ENCODE measurements at regions not wholly inside any gene's neighbourhood (a gene's known extent, or its start where the extent isn't known, plus 50 kb on each side); places are given as distances from the start of the nearest gene placed in this dataset.

GRCh38 chr2:18345848-18346247 lies 214.6 kb downstream of the RDH14 start:
- TF ChIP-seq CTCF (optimal IDR thresholded peaks at IDR 0.05 in 1 of 3, IDR thresholded peaks at IDR 0.05 in 1 of 3, conservative IDR thresholded peaks at IDR 0.05 in 1 of 3; ENCODE audit: extremely low read depth in 1 of 3, insufficient read depth in 2 of 3, low read length in 3 of 3) (no peak), EZH2 (IDR thresholded peaks at IDR 0.05; ENCODE audit: low read length) (no peak)

Data from keratinocyte (primary cell).